OCI-LY3 (cell line): ENCODE measurements at regions not wholly inside any gene's neighbourhood (a gene's known extent, or its start where the extent isn't known, plus 50 kb on each side); places are given as distances from the start of the nearest gene placed in this dataset.

Source experiments
- H2AFZ ChIP-seq: fragments of 200-600, 300-600 bp; shearing (Covaris generic); 2 replicates; pipeline ENCODE4 v1.6.0; 2014; ENCODE audit warnings: antibody characterized with exemption, low read depth, low read length
- H3K27ac ChIP-seq: fragments of 200-600, 300-600 bp; sonication (generic); 2 replicates; pipeline ENCODE4 v1.5.1; 2014; ENCODE audit warnings: mild to moderate bottlenecking, low read length, moderate library complexity, mixed read lengths
- H3K27me3 ChIP-seq: fragments of 200-600, 300-600 bp; sonication (generic); 2 replicates; pipeline ENCODE4 v1.6.1; 2014; ENCODE audit warnings: low read depth, low read length, mixed read lengths
- H3K36me3 ChIP-seq: fragments of 200-600, 300-600 bp; sonication (generic); replicated peaks from 2 replicates; pipeline ENCODE3; 2014; ENCODE audit warnings: low read depth, low read length, mixed read lengths
- H3K4me1 ChIP-seq: fragments of 300-600, 200-600 bp; sonication (generic); 2 replicates; pipeline ENCODE4 v1.6.1; 2014; ENCODE audit warnings: low read length, mixed read lengths
- H3K4me2 ChIP-seq: fragments of 200-600, 300-600 bp; sonication (generic); 2 replicates; pipeline ENCODE4 v1.6.1; 2014; ENCODE audit warnings: low read length, mixed read lengths
- H3K4me3 ChIP-seq: fragments of 300-600, 200-600 bp; sonication (generic); 2 replicates; pipeline ENCODE4 v1.5.1; 2014; ENCODE audit warnings: antibody characterized with exemption, mild to moderate bottlenecking, low read length, moderate library complexity
- H3K79me2 ChIP-seq: fragments of 300-600, 200-600 bp; shearing (Covaris generic); 2 replicates; pipeline ENCODE4 v1.6.1; 2014; ENCODE audit warnings: mild to moderate bottlenecking, low read length, mixed read lengths
- H3K9ac ChIP-seq: fragments of 300-600, 200-600 bp; shearing (Covaris generic); 2 replicates; pipeline ENCODE4 v1.6.0; 2014; ENCODE audit warnings: mild to moderate bottlenecking, low read length, moderate library complexity
- H3K9me3 ChIP-seq: fragments of 200-600, 300-600 bp; shearing (Covaris generic); 2 replicates; pipeline ENCODE4 v1.6.1; 2014; ENCODE audit warnings: low read length, mixed read lengths; ENCODE audit not compliant: insufficient read depth
- H4K20me1 ChIP-seq: fragments of 200-600, 300-600 bp; sonication (generic); 2 replicates; pipeline ENCODE4 v1.6.1; 2016; ENCODE audit warnings: low read length, mixed read lengths; ENCODE audit not compliant: insufficient read depth
- CTCF ChIP-seq: fragments of 200-600, 300-600 bp; sonication (generic); IDR thresholded peaks from 2 replicates; pipeline ENCODE4 v1.5.1; 2014; ENCODE audit warnings: antibody characterized with exemption, low read length, low read depth
- EZH2phosphoT487 ChIP-seq: fragments of 200-600 bp; shearing (Covaris generic); IDR thresholded peaks from 2 replicates; pipeline ENCODE4 v1.6.1; 2018; ENCODE audit warnings: antibody characterized with exemption, mixed run types, low read depth

GRCh38 chr1:29858646-29859045 lies 622.3 kb downstream of the PTPRU start:
- no peaks in the 10 kb centered on the region for H3K4me1 ChIP-seq
- H3K4me2 ChIP-seq: no peak overlapping the region
- no peak overlapping the region for H3K9ac ChIP-seq
- no peaks in the 10 kb centered on the region for H3K27me3 ChIP-seq
- H3K27ac ChIP-seq: no peak overlapping the region
- H2AFZ ChIP-seq: no peak overlapping the region
- H3K79me2 ChIP-seq: no peaks in the 10 kb centered on the region
- H3K9me3 ChIP-seq: no peaks in the 10 kb centered on the region
- H3K36me3 ChIP-seq: no peaks in the 10 kb centered on the region
- TF ChIP-seq CTCF (no peak), EZH2phosphoT487 (no peak)
- H4K20me1 ChIP-seq: no peaks in the 10 kb centered on the region
- H3K4me3 ChIP-seq: no peak overlapping the region

GRCh38 chr1:29856340-29857114 lies 620.2 kb downstream of the PTPRU start:
- Histone ChIP-seq H3K36me3 (no peaks in the 10 kb centered on the region), H3K9me3 (no peaks in the 10 kb centered on the region), H3K4me2 (no peak overlapping the region), H3K4me1 (no peaks in the 10 kb centered on the region), H3K27ac (no peak overlapping the region), H2AFZ (no peak overlapping the region), H4K20me1 (no peaks in the 10 kb centered on the region), H3K27me3 (no peaks in the 10 kb centered on the region), H3K9ac (no peak overlapping the region), H3K79me2 (no peaks in the 10 kb centered on the region), H3K4me3 (no peak overlapping the region)
- TF ChIP-seq CTCF: no peak

DNA sequence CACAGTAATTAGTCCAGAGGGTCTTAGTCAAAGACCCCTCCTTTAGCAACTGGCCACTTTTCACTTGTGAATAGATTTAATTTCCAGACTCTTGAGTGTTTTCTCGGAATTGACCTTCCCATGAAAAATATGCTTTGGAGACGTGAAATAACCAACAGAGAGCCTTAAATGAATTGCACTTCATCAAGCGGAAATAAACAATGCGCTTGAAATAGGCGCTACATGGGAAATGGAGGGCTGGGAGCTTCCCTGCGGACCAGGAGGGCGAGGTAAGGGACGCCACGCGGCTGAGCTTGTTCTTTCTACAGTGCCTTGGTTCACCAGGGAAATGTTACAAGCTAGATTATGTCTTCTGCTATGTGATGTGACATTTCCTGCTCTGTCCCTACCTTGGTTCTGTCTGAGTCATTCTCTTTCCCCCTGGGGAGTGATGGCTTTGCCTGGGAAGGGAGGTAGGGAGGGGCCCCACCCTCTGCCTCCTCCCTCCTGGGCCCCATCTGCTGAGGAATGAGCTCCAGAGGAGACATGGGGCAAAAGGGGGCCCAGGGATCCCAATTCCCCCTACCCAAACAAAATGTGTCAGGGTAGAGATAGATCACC lies 619.3 kb downstream of the PTPRU start:
- Histone ChIP-seq H3K9ac (no peak overlapping the region), H3K4me1 (no peaks in the 10 kb centered on the region), H2AFZ (no peak overlapping the region), H3K4me3 (no peak overlapping the region), H4K20me1 (no peaks in the 10 kb centered on the region), H3K27me3 (no peaks in the 10 kb centered on the region), H3K79me2 (no peaks in the 10 kb centered on the region), H3K27ac (no peak overlapping the region), H3K4me2 (no peak overlapping the region), H3K9me3 (no peaks in the 10 kb centered on the region), H3K36me3 (no peaks in the 10 kb centered on the region)
- TF ChIP-seq EZH2phosphoT487 (no peak), CTCF (no peak)

GRCh38 chr1:29854700-29855276 lies 618.5 kb downstream of the PTPRU start:
- Histone ChIP-seq H3K36me3 (no peaks in the 10 kb centered on the region), H3K4me3 (no peak overlapping the region), H3K4me1 (no peaks in the 10 kb centered on the region), H3K9me3 (no peaks in the 10 kb centered on the region), H3K27me3 (no peaks in the 10 kb centered on the region), H3K4me2 (no peak overlapping the region), H3K79me2 (no peaks in the 10 kb centered on the region), H2AFZ (no peak overlapping the region), H4K20me1 (no peaks in the 10 kb centered on the region), H3K9ac (no peak overlapping the region), H3K27ac (no peak overlapping the region)
- no peak for TF ChIP-seq EZH2phosphoT487
- no peak for TF ChIP-seq CTCF
